Stimulated activated naive CD8-positive, alpha-beta T cell treated with anti-CD3 and anti-CD28 coated beads, Interleukin-15, Interleukin-2, amounts not matched to agents 100 ng/mL and 50 ng/mL, for 24 hours (primary cell): ENCODE measurements at regions not wholly inside any gene's neighbourhood (a gene's known extent, or its start where the extent isn't known, plus 50 kb on each side); places are given as distances from the start of the nearest gene placed in this dataset.
"Not testable (repeated sequence)": the region's sequence is repeated elsewhere in the genome, so short reads cannot be mapped to it uniquely, and the experiment has no call there.

Experiments used
- H3K27ac Mint-ChIP-seq: one replicate; pipeline ENCODE4 v1.8.0; 2021; ENCODE audit warnings: mild to moderate bottlenecking, mixed read lengths
- H3K27me3 Mint-ChIP-seq: one replicate; pipeline ENCODE4 v1.8.0; 2021; ENCODE audit warnings: mixed read lengths
- H3K36me3 Mint-ChIP-seq: one replicate; pipeline ENCODE4 v1.8.0; 2021; ENCODE audit warnings: low read depth, mixed read lengths
- H3K4me1 Mint-ChIP-seq: one replicate; pipeline ENCODE4 v1.8.0; 2021; ENCODE audit warnings: low read depth, mixed read lengths
- H3K4me3 Mint-ChIP-seq: one replicate; pipeline ENCODE4 v1.8.0; 2021; ENCODE audit warnings: mild to moderate bottlenecking, mixed read lengths
- H3K9me3 Mint-ChIP-seq: one replicate; pipeline ENCODE4 v1.8.0; 2021; ENCODE audit warnings: mixed read lengths

DNA sequence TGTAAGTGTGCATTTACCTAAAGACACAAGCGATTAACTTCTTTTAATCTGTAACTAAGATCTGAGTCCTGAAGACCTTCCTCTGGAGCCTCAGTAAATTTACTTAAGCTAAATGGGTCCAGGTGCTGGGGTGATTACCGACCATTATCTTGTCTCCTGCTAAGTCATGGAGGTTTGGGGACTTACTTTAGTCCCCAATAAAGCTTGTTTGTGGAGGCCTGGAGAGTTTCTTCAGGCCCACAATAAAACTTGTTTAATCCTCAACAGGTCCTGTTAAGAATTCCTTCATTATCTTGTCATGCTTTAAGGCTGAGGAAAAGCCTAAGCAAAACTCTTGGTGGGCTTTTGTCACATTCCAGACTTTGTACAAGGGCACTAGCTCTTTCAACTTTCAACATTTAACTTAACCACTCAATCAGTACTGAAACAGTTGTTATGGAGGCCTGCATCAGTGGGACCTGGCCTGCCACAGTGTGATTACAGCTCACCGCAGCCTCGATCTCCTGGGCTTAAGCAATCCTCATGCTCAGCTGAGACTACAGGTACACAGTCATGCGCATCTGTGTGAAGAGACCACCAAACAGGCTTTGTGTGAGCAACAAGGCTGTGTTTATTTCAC, 84.0 kb downstream of the FMO4 start:
- peaks cover 16% of the 10 kb centered on the region for H3K27me3 Mint-ChIP-seq
- H3K9me3 Mint-ChIP-seq, result no peaks in the 10 kb centered on the region
- H3K4me3 Mint-ChIP-seq, result no peak overlapping the region

DNA sequence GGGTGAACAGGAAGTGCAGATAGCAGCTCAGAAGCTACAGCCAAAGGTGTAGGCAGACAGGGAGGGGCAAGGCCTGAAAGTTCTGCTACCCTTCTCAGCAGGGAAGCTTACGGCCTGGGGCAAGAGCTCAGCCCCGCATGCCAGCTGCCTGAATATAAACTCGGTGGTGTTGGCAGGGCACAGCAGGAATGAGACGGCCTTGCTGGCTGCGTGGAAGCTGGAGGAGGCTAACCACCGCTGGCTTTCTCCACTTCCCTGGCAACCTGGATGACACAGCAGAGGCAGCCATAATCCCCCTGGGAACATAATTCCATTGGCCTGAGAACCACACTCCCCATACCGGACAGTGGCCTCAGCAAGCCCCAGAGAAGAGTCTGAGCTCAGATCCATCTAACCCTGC, 81.9 kb upstream of the PRRC2C start:
- Mint-ChIP-seq H3K27ac (no peak overlapping the region), H3K27me3 (peaks cover 16% of the 10 kb centered on the region)

More for the DNA sequence above, 84.0 kb downstream of the FMO4 start:
- Mint-ChIP-seq H3K4me1 (no peaks in the 10 kb centered on the region), H3K36me3 (no peaks in the 10 kb centered on the region), H3K27ac (no peak overlapping the region)

DNA sequence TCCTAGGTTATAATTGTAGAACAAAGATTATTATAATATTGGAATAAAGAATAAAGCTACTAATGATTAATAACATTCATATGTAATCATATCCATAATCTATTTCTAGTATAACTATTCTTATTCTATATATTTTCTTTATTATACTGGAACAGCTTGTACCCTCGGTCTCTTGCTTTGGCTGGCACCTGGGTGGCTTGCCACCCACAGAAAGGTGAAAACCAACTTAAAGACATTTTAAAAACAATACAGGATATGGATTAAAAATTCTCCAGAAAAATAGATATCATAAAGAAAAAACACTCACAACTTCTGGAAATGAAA, 80.0 kb upstream of the PRRC2C start:
- no peaks in the 10 kb centered on the region for H3K9me3 Mint-ChIP-seq
- H3K27me3 Mint-ChIP-seq, result peaks cover 4% of the 10 kb centered on the region
- H3K4me3 Mint-ChIP-seq, result no peak overlapping the region
- no peak overlapping the region for H3K27ac Mint-ChIP-seq
- H3K4me1 Mint-ChIP-seq, result no peaks in the 10 kb centered on the region
- H3K36me3 Mint-ChIP-seq, result no peaks in the 10 kb centered on the region

More for the DNA sequence above, 81.9 kb upstream of the PRRC2C start:
- H3K4me3 Mint-ChIP-seq, result no peak overlapping the region
- H3K4me1 Mint-ChIP-seq, result no peaks in the 10 kb centered on the region
- no peaks in the 10 kb centered on the region for H3K9me3 Mint-ChIP-seq
- H3K36me3 Mint-ChIP-seq, result no peaks in the 10 kb centered on the region

DNA sequence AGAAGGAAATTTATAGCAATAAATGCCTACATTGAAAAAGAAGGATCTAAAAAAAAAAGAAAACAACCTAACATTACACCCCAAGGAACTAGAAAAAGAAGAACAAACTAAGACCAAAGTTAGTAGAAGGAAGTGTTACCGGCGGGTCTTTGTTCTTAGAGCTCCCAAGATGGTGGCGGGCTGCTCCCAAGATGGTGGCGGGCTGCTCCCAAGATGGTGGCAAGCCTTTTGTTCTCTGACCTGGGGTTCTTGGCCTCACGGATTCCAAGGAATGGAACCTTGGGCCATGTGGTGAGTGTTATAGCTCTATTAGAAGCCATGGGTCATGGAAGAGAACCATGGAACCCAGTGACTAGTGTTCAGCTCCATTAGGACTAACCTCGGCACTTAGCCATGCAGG, 71.8 kb upstream of the PRRC2C start:
- not testable (repeated sequence) for H3K9me3 Mint-ChIP-seq, H3K4me3 Mint-ChIP-seq

DNA sequence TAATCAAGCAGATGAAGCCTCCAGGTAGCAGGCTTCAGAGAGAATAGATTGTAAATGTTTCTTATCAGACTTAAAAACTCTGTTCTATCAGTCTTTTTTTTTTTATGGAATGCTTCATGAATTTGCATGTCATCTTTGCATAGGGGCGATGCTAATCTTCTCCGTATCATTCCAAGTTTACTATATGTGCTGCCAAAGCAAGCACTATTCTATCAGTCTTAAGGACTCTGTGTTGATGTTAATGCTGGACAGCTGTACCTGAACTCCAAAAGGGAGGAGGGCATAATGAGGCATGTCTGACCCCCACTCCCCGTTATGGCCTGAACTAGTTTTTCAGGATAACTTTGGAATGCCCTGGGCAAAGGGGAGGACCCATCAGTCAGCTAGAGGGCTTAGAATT, 66.8 kb upstream of the PRRC2C start:
- H3K36me3 Mint-ChIP-seq, result no peaks in the 10 kb centered on the region
- H3K9me3 Mint-ChIP-seq, result no peaks in the 10 kb centered on the region
- no peak overlapping the region for H3K27ac Mint-ChIP-seq

More for the DNA sequence above, 71.8 kb upstream of the PRRC2C start:
- H3K36me3 Mint-ChIP-seq, H3K27me3 Mint-ChIP-seq, H3K27ac Mint-ChIP-seq, H3K4me1 Mint-ChIP-seq: not testable (repeated sequence)

DNA sequence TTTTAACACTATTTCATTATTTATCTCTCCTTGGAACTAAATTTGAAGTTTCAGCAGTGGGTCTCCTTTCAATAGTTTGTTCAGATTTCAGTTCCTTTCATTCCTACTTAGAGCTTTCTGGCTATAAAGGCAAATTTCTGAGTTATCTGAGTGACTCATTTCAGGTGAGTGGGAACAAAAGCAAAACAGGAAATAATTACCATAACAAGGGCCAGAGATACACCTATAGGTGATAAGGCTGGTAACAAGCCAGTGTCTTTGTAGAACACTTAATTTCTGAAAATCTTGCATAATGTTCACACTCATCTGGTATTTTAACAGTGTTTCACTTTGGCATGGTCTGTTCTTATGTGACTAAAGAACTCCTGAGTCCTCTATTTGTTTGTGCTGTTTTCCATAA, 64.5 kb upstream of the PRRC2C start:
- Mint-ChIP-seq H3K9me3 (no peaks in the 10 kb centered on the region), H3K36me3 (no peaks in the 10 kb centered on the region), H3K27ac (peak overlapping the region; percentile 8), H3K4me3 (no peak overlapping the region), H3K4me1 (peaks cover 23% of the 10 kb centered on the region), H3K27me3 (no peaks in the 10 kb centered on the region)

More for the DNA sequence above, 66.8 kb upstream of the PRRC2C start:
- H3K4me3 Mint-ChIP-seq, result no peak overlapping the region
- no peaks in the 10 kb centered on the region for H3K27me3 Mint-ChIP-seq
- peaks cover 23% of the 10 kb centered on the region for H3K4me1 Mint-ChIP-seq

DNA sequence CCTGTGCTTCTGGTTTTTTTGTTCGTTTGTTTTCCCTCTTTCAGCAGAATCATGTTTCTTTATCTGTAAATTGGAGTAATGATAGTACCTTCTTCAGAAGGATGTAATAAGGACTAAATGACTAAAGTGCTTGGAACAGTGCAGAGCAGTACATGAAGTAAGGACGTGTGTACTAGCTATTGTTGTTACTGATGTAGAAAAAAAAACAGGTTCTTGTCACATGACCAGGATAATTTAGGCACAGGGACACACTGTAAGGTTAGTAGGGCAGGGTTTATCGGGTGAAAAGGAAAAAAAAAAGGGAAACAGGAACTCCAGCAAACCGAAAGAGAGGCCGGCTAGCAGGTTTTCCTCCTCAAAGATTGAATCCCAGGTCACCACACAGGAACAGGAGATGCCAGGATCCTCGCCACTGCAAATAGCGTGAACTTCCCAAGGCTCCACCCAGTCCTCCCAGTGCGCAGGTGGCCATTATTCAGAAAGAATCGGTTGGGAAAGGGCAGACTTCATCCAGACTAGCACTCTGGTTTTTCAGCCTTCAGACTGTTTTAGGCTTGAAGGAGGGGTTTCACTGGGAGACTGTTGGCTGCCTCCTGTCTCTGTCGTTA, 63.8 kb upstream of the PRRC2C start:
- H3K36me3 Mint-ChIP-seq, result no peaks in the 10 kb centered on the region
- no peak overlapping the region for H3K27ac Mint-ChIP-seq
- H3K9me3 Mint-ChIP-seq, result no peaks in the 10 kb centered on the region
- H3K4me3 Mint-ChIP-seq, result no peak overlapping the region
- no peaks in the 10 kb centered on the region for H3K27me3 Mint-ChIP-seq
- H3K4me1 Mint-ChIP-seq, result peaks cover 23% of the 10 kb centered on the region

DNA sequence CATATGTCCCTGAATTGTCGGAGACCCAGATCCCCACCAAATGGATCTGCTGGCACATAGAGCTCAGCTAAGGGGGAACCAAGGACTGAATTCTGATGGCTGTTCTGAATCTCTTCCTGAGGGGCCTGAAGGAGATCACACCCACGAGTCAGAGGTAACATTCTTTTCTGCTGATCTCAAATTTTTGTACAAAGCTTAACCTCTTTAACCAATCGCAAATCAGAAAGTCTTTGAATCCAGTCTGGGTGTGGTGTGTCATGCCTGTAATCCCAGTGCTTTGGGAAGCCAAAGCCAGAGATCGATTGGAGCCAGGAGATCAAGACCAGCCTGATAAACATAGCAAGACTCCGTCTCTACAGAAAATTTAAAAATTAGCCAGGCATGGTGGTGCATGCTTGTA, 62.8 kb upstream of the PRRC2C start:
- no peaks in the 10 kb centered on the region for H3K9me3 Mint-ChIP-seq
- no peaks in the 10 kb centered on the region for H3K36me3 Mint-ChIP-seq
- no peak overlapping the region for H3K4me3 Mint-ChIP-seq
- peaks cover 23% of the 10 kb centered on the region for H3K4me1 Mint-ChIP-seq
- H3K27me3 Mint-ChIP-seq, result no peaks in the 10 kb centered on the region
- H3K27ac Mint-ChIP-seq, result no peak overlapping the region

DNA sequence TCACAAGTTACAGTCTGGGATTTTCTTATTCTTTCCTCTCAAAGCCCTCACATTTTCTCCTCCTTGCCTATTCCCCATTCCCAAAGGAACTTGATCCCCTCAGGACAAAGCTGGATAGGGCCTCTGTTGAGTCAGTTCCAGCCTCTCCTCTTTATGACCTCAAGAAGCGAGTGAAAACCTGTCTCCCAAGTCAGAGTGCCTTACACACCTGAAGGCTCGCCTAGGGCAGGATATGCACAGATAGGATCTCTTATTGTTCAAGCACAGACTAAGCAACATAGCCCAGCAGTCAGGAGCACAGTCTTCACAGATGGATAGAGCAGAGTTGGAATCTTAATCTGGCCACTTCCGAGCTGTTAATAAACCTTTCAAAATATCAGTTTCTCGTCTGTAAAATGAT, 60.8 kb upstream of the PRRC2C start:
- no peak overlapping the region for H3K27ac Mint-ChIP-seq
- H3K4me3 Mint-ChIP-seq, result no peak overlapping the region
- H3K9me3 Mint-ChIP-seq, result peaks cover 1% of the 10 kb centered on the region
- H3K36me3 Mint-ChIP-seq, result no peaks in the 10 kb centered on the region
- H3K27me3 Mint-ChIP-seq, result peaks cover under 1% of the 10 kb centered on the region
- peaks cover 20% of the 10 kb centered on the region for H3K4me1 Mint-ChIP-seq

DNA sequence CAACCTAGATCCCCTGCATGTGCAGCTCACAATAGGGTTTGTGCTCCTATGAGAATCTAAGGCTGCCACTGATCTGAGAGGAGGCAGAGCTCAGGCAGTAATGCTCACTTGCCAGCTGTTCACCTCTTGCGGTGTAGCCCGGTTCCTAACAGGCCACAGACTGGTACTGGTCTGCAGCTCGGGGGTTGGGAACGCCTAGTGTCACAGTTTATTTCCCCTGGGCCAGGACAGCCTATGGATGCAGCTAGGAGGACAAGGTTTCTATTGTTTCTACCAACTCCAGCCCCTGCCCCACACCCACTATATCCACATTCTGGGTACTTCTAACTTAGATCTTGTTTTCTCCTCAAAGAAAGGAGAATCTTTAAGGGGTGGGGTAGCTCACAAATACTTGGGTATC, 58.7 kb upstream of the PRRC2C start:
- Mint-ChIP-seq H3K4me1 (no peaks in the 10 kb centered on the region), H3K27me3 (peaks cover 3% of the 10 kb centered on the region), H3K4me3 (no peak overlapping the region), H3K9me3 (peaks cover 4% of the 10 kb centered on the region), H3K27ac (no peak overlapping the region), H3K36me3 (no peaks in the 10 kb centered on the region)

DNA sequence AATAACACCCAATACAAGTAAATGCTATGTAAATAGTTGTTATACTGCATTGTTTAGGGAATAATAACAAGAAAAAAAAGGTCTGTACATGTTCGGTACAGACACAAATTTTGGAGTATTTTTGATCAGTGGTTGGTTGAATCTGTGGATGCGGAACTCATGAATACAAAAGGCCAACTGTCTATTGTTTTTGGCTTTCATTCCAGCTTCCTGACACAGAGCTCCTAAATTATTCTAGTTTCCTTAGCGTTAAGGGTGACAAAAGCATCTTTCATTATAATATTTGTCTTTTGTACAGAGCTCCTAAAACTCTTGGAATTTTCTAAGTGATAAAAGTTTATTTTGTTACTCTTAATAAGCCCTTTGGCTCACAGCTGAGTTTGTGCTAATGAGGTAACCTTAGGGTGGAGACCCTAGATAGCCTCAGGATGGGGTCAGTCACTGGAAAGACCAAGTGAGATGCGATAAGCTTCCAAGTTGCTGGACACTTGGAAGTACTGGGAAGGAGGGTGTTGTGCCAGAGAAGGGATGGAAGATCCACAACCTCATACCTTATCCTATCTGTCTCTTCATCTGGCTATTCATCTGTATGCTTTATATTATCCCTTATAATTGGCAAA, 57.4 kb upstream of the PRRC2C start:
- H3K4me3 Mint-ChIP-seq, result no peak overlapping the region
- H3K36me3 Mint-ChIP-seq, result no peaks in the 10 kb centered on the region
- H3K4me1 Mint-ChIP-seq, result no peaks in the 10 kb centered on the region
- peaks cover 4% of the 10 kb centered on the region for H3K9me3 Mint-ChIP-seq
- no peak overlapping the region for H3K27ac Mint-ChIP-seq
- H3K27me3 Mint-ChIP-seq, result peaks cover 3% of the 10 kb centered on the region

DNA sequence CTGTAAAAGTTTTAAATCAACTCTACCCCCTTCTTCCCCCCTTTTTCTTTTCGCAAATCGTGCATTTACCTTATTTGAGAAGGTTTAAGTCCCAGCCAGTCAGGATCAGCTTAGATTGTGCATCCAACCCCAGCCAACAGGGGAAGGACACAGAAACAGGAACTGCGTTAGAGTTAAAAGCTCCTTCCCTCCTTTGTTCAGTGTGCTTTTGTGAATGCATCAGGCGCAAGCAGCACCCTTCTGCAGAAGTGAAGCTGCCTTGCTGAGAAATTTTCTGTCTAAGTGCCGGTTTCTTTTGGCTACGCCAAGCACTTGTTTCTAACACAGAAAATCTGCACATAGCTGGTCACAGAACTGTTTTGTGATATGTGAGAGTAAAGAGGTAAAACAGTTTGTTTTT, 56.2 kb upstream of the PRRC2C start:
- peaks cover 3% of the 10 kb centered on the region for H3K27me3 Mint-ChIP-seq
- H3K4me1 Mint-ChIP-seq, result peaks cover 4% of the 10 kb centered on the region
- H3K36me3 Mint-ChIP-seq, result no peaks in the 10 kb centered on the region
- H3K9me3 Mint-ChIP-seq, result peaks cover 4% of the 10 kb centered on the region
- no peak overlapping the region for H3K4me3 Mint-ChIP-seq
- H3K27ac Mint-ChIP-seq, result no peak overlapping the region

DNA sequence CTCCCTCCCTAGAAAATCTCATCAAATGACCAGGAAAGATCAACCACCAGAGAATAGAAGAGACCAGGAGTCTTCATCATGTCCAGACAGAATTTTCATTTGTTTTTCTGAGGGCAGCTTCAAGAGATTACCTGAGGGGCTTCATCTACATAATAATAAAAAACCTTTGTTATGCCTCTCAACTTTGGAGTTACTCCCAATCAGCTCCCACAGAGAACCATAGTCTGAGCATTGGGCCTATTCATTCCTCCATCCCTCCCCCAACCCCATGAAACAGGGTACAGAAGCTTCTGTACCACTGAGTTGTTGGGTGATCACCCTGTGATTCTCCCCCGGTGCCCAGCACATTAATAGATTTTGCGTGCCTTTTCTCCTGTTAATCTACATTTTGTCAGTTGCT, 53.3 kb upstream of the PRRC2C start:
- Mint-ChIP-seq H3K9me3 (peaks cover 4% of the 10 kb centered on the region), H3K27me3 (peaks cover 3% of the 10 kb centered on the region), H3K27ac (no peak overlapping the region), H3K36me3 (no peaks in the 10 kb centered on the region), H3K4me1 (peaks cover 12% of the 10 kb centered on the region), H3K4me3 (no peak overlapping the region)

DNA sequence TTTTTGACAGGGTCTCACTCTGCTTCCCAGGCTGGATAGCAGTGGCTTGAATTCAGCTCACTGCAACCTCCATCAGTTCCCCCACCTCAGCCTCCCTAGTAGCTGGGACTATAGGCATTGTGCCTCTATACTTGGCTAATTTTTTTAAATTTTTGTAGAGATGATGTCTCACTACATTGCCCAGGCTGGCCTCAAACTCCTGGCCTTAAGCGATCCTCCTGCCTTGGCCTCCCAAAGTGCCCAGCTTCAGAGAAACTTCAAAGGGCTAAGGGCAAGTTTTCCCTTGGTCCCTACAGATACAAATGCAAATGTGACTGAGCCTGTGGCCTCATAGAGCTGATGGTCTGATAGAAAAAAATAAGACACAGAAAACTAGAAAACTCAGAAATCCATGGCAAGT, 52.9 kb upstream of the PRRC2C start:
- Mint-ChIP-seq H3K9me3 (peaks cover 4% of the 10 kb centered on the region), H3K4me1 (peaks cover 12% of the 10 kb centered on the region), H3K27me3 (peaks cover 3% of the 10 kb centered on the region), H3K4me3 (no peak overlapping the region), H3K36me3 (no peaks in the 10 kb centered on the region), H3K27ac (no peak overlapping the region)

DNA sequence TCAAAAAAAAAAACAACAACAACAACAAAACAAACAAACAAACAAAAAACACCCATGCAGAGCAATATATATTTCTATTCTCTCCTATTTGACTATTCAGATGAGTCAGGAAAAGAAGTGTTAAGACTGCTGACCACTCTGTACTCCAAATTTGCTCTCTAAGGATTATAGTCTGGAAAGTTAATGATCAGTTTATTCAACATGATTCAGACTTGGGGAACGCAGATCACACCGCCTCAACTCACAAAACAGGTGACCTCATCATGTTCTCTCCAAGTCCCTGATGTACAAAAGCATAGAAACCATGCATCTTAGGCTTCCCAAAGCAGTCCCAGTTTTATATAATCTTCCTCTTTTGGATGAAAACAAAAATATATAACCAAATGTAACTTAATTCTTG, 51.9 kb upstream of the PRRC2C start:
- H3K36me3 Mint-ChIP-seq, result no peaks in the 10 kb centered on the region
- peaks cover 12% of the 10 kb centered on the region for H3K4me1 Mint-ChIP-seq
- H3K4me3 Mint-ChIP-seq, result no peak overlapping the region
- H3K9me3 Mint-ChIP-seq, result peaks cover 4% of the 10 kb centered on the region
- no peak overlapping the region for H3K27ac Mint-ChIP-seq
- peaks cover 3% of the 10 kb centered on the region for H3K27me3 Mint-ChIP-seq
